Hepatocyte (in vitro differentiated cells): ENCODE measurements at regions not wholly inside any gene's neighbourhood (a gene's known extent, or its start where the extent isn't known, plus 50 kb on each side); places are given as distances from the start of the nearest gene placed in this dataset.

ENCODE experiments used
- EZH2 ChIP-seq: fragments of 200-600 bp; sonication (generic); IDR thresholded peaks from 2 replicates; pipeline ENCODE4 v1.6.1; 2016; ENCODE audit warnings: antibody characterized with exemption, mild to moderate bottlenecking, borderline replicate concordance
- TF ChIP-seq, protein P1 (sequence below): fragments of 200-600 bp; sonication (generic); IDR thresholded peaks from 2 replicates; pipeline ENCODE4 v1.5.1; 2016; ENCODE audit warnings: antibody characterized with exemption, mild to moderate bottlenecking; ENCODE audit not compliant: poor library complexity

GRCh38 chr2:59875836-59876235 lies 677.6 kb downstream of the BCL11A start:
- TF ChIP-seq EZH2: no peak
- TF ChIP-seq, protein P1, sequence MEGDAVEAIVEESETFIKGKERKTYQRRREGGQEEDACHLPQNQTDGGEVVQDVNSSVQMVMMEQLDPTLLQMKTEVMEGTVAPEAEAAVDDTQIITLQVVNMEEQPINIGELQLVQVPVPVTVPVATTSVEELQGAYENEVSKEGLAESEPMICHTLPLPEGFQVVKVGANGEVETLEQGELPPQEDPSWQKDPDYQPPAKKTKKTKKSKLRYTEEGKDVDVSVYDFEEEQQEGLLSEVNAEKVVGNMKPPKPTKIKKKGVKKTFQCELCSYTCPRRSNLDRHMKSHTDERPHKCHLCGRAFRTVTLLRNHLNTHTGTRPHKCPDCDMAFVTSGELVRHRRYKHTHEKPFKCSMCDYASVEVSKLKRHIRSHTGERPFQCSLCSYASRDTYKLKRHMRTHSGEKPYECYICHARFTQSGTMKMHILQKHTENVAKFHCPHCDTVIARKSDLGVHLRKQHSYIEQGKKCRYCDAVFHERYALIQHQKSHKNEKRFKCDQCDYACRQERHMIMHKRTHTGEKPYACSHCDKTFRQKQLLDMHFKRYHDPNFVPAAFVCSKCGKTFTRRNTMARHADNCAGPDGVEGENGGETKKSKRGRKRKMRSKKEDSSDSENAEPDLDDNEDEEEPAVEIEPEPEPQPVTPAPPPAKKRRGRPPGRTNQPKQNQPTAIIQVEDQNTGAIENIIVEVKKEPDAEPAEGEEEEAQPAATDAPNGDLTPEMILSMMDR: no peak
